ENCODE measurements at regions not wholly inside any gene's neighbourhood (a gene's known extent, or its start where the extent isn't known, plus 50 kb on each side); places are given as distances from the start of the nearest gene placed in this dataset.

DNA sequence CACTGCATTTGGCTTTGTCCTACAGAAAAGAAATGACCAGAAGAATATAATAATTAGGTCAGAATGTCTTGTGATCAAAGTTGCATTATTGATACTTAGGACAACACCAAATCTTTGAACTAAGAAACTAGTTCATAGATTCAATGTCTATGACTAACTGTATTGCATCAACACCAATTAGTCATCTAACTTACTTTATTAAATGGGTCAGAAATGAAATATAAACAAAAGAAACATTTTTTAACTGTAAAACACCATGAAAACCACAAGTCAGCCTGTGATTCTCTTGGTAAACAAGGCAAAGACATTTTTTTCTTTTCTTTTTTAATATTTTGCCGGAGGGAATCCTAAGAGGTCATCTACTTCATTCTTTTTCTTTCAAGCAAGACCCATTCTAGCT is 114.1 kb upstream of the HDDC2 start:
- TF ChIP-seq, protein P1, sequence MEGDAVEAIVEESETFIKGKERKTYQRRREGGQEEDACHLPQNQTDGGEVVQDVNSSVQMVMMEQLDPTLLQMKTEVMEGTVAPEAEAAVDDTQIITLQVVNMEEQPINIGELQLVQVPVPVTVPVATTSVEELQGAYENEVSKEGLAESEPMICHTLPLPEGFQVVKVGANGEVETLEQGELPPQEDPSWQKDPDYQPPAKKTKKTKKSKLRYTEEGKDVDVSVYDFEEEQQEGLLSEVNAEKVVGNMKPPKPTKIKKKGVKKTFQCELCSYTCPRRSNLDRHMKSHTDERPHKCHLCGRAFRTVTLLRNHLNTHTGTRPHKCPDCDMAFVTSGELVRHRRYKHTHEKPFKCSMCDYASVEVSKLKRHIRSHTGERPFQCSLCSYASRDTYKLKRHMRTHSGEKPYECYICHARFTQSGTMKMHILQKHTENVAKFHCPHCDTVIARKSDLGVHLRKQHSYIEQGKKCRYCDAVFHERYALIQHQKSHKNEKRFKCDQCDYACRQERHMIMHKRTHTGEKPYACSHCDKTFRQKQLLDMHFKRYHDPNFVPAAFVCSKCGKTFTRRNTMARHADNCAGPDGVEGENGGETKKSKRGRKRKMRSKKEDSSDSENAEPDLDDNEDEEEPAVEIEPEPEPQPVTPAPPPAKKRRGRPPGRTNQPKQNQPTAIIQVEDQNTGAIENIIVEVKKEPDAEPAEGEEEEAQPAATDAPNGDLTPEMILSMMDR (conservative IDR thresholded peaks at IDR 0.05; ENCODE audit: low read length), result no peak
- no peak for TF ChIP-seq EZH2phosphoT487 (IDR thresholded peaks at IDR 0.05; ENCODE audit: borderline replicate concordance)

All from Loucy (cell line).